GM12892 (cell line): ENCODE measurements at regions not wholly inside any gene's neighbourhood (a gene's known extent, or its start where the extent isn't known, plus 50 kb on each side); places are given as distances from the start of the nearest gene placed in this dataset.

Experiments used
- POLR2A ChIP-seq: IDR thresholded peaks from 2 replicates; pipeline ENCODE4 v1.6.1; 2011; ENCODE audit warnings: low read depth, low read length, control low read depth
- POLR2AphosphoS5 ChIP-seq: IDR thresholded peaks from 2 replicates; pipeline ENCODE4 v1.6.1; 2011; ENCODE audit warnings: low read depth, low read length, control low read depth
- TAF1 ChIP-seq: IDR thresholded peaks from 2 replicates; pipeline ENCODE4 v1.6.1; 2011; ENCODE audit warnings: low read depth, mild to moderate bottlenecking, control low read depth, low read length, borderline replicate concordance

DNA sequence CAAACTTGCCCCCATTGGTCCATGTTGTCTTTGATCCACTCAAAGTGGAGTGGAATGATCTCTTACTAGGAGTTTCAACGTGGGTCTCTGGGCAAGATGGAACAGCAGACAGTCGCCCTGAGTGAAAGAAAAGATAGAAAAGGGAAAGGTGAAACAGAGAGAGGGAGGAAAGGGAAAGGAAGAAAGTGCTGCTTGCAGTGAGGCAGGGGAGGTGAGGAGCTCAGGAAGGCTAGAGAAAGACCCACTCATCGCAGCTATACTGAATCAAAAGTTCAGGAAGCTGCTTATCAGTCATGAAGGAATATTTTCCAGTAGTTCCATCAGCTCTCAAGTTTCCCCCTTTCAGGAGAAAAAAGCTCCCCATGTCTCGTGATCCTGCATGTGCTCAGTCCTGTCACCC, 86.9 kb downstream of the ZNF467 start:
- no peak for TF ChIP-seq POLR2A
- TF ChIP-seq POLR2AphosphoS5: no peak
- no peak for TF ChIP-seq TAF1
